ENCODE measurements at regions not wholly inside any gene's neighbourhood (a gene's known extent, or its start where the extent isn't known, plus 50 kb on each side); places are given as distances from the start of the nearest gene placed in this dataset.

DNA sequence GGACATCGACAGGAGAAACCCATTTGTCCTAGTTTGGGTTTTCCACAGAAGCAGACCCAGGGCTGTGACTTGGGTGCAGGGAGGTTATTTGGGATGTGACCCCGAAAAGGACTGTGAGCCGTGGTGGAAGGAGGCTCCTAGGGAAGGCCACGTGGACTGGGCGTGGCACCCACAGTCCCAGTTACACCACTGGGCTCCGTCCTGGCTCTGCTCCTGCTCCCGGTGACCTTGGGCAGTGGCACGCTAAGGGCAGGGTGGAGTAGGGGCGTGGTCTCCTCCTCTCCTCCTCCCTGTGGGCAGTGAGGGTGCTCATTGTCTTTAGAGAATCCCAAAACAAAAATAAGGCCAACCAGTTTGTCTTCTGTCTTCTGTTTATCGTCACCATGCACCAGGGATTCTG, 190.1 kb downstream of the GADD45G start:
- TF ChIP-seq, protein P1, sequence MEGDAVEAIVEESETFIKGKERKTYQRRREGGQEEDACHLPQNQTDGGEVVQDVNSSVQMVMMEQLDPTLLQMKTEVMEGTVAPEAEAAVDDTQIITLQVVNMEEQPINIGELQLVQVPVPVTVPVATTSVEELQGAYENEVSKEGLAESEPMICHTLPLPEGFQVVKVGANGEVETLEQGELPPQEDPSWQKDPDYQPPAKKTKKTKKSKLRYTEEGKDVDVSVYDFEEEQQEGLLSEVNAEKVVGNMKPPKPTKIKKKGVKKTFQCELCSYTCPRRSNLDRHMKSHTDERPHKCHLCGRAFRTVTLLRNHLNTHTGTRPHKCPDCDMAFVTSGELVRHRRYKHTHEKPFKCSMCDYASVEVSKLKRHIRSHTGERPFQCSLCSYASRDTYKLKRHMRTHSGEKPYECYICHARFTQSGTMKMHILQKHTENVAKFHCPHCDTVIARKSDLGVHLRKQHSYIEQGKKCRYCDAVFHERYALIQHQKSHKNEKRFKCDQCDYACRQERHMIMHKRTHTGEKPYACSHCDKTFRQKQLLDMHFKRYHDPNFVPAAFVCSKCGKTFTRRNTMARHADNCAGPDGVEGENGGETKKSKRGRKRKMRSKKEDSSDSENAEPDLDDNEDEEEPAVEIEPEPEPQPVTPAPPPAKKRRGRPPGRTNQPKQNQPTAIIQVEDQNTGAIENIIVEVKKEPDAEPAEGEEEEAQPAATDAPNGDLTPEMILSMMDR (conservative IDR thresholded peaks at IDR 0.05; ENCODE audit: low read length): no peak
- no peak for TF ChIP-seq EZH2phosphoT487 (IDR thresholded peaks at IDR 0.05; ENCODE audit: borderline replicate concordance, low read depth, low read length)

Measured in OCI-LY7 (cell line).